H9 (cell line): ENCODE measurements at regions not wholly inside any gene's neighbourhood (a gene's known extent, or its start where the extent isn't known, plus 50 kb on each side); places are given as distances from the start of the nearest gene placed in this dataset.

Source experiments
- DNase-seq: peaks from one replicate; pipeline ENCODE4 v3.0.0-alpha.2; 2017
- H2AFZ ChIP-seq: one replicate; pipeline ENCODE4 v1.6.1; 2013; ENCODE audit warnings: mild to moderate bottlenecking, low read length, control low read depth, moderate library complexity
- H2AK5ac ChIP-seq: 2 replicates; pipeline ENCODE4 v1.6.1; 2013; ENCODE audit warnings: low read length, control low read depth, mixed read lengths; ENCODE audit not compliant: insufficient read length
- H2BK120ac ChIP-seq: one replicate; pipeline ENCODE4 v1.6.1; 2013; ENCODE audit warnings: low read depth, mild to moderate bottlenecking, low read length, control low read depth, inconsistent platforms; ENCODE audit not compliant: poor library complexity, severe bottlenecking
- H2BK12ac ChIP-seq: 2 replicates; pipeline ENCODE4 v1.6.1; 2013; ENCODE audit warnings: low read length, control low read depth, mixed read lengths, low read depth; ENCODE audit not compliant: insufficient read length
- H2BK15ac ChIP-seq: 2 replicates; pipeline ENCODE4 v1.6.1; 2013; ENCODE audit warnings: low read depth, low read length, control low read depth
- H2BK20ac ChIP-seq: one replicate; pipeline ENCODE4 v1.6.1; 2013; ENCODE audit warnings: low read depth, mild to moderate bottlenecking, low read length, control low read depth, inconsistent platforms; ENCODE audit not compliant: poor library complexity, severe bottlenecking
- H2BK5ac ChIP-seq: 2 replicates; pipeline ENCODE4 v1.6.1; 2013; ENCODE audit warnings: low read length, control low read depth, mixed read lengths; ENCODE audit not compliant: insufficient read length
- H3K14ac ChIP-seq: 2 replicates; pipeline ENCODE4 v1.6.1; 2013; ENCODE audit warnings: low read length, control low read depth; ENCODE audit not compliant: insufficient read depth
- H3K18ac ChIP-seq: 2 replicates; pipeline ENCODE4 v1.6.1; 2013; ENCODE audit warnings: low read depth, mild to moderate bottlenecking, mixed read lengths, low read length, control low read depth; ENCODE audit not compliant: insufficient read length
- H3K23ac ChIP-seq: 2 replicates; pipeline ENCODE4 v1.6.1; 2013; ENCODE audit warnings: low read length, control low read depth, mixed read lengths, low read depth; ENCODE audit not compliant: insufficient read length
- H3K23me2 ChIP-seq: 2 replicates; pipeline ENCODE4 v1.6.1; 2013; ENCODE audit warnings: low read depth, mild to moderate bottlenecking, mixed read lengths, low read length, control low read depth; ENCODE audit not compliant: insufficient read length, poor library complexity, severe bottlenecking
- H3K27ac ChIP-seq: 2 replicates; pipeline ENCODE4 v1.5.1; 2013; ENCODE audit warnings: low read length, control low read depth, mixed read lengths, low read depth; ENCODE audit not compliant: insufficient read length
- H3K27me3 ChIP-seq: 2 replicates; pipeline ENCODE4 v1.6.1; 2013; ENCODE audit warnings: low read length, control low read depth, inconsistent platforms; ENCODE audit not compliant: insufficient read depth
- H3K4ac ChIP-seq: 2 replicates; pipeline ENCODE4 v1.6.1; 2013; ENCODE audit warnings: low read depth, mild to moderate bottlenecking, control low read depth, inconsistent platforms, low read length, moderate library complexity
- H3K4me1 ChIP-seq: 2 replicates; pipeline ENCODE4 v1.6.1; 2013; ENCODE audit warnings: low read length, control low read depth, inconsistent platforms; ENCODE audit not compliant: insufficient read depth
- H3K4me2 ChIP-seq: 2 replicates; pipeline ENCODE4 v1.6.1; 2013; ENCODE audit warnings: low read length, control low read depth, mixed read lengths; ENCODE audit not compliant: insufficient read length, insufficient read depth
- H3K56ac ChIP-seq: 2 replicates; pipeline ENCODE4 v1.6.1; 2013; ENCODE audit warnings: low read depth, mild to moderate bottlenecking, mixed read lengths, low read length, control low read depth; ENCODE audit not compliant: insufficient read length
- H3K79me1 ChIP-seq: 2 replicates; pipeline ENCODE4 v1.6.1; 2013; ENCODE audit warnings: low read depth, mild to moderate bottlenecking, moderate library complexity, low read length, control low read depth, inconsistent platforms; ENCODE audit not compliant: insufficient read depth, poor library complexity, severe bottlenecking
- H3K79me2 ChIP-seq: 2 replicates; pipeline ENCODE4 v1.6.1; 2013; ENCODE audit warnings: low read length, control low read depth, inconsistent platforms; ENCODE audit not compliant: insufficient read depth
- H3K9ac ChIP-seq: 2 replicates; pipeline ENCODE4 v1.6.1; 2013; ENCODE audit warnings: low read length, control low read depth, mixed read lengths; ENCODE audit not compliant: insufficient read length; ENCODE audit errors: extremely low read depth
- H3K9me3 ChIP-seq: one replicate; pipeline ENCODE4 v1.6.1; 2013; ENCODE audit warnings: low read depth, low read length, inconsistent platforms; ENCODE audit not compliant: control insufficient read depth
- H3T11ph ChIP-seq: one replicate; pipeline ENCODE4 v1.6.1; 2013; ENCODE audit warnings: mild to moderate bottlenecking, low read length, control low read depth, inconsistent platforms
- H4K20me1 ChIP-seq: one replicate; pipeline ENCODE4 v1.6.1; 2013; ENCODE audit not compliant: control insufficient read depth, insufficient read length, insufficient read depth
- H4K5ac ChIP-seq: 2 replicates; pipeline ENCODE4 v1.6.1; 2013; ENCODE audit warnings: low read depth, mild to moderate bottlenecking, mixed read lengths, low read length, control low read depth; ENCODE audit not compliant: insufficient read length
- H4K8ac ChIP-seq: replicated peaks from 2 replicates; pipeline ENCODE4 v1.6.1; 2013; ENCODE audit warnings: low read length, control low read depth, mixed read lengths, low read depth; ENCODE audit not compliant: insufficient read length
- H4K91ac ChIP-seq: 2 replicates; pipeline ENCODE4 v1.6.1; 2013; ENCODE audit warnings: low read depth, mild to moderate bottlenecking, moderate library complexity, mixed read lengths, low read length, control low read depth; ENCODE audit not compliant: insufficient read length
- H3K27ac Mint-ChIP-seq, 3 experiments: 2 replicates in 2 of 3; 3 replicates in 1 of 3; pipeline ENCODE4 v1.8.0; 2020 to 2021; ENCODE audit warnings: mixed read lengths in 3 of 3, mild to moderate bottlenecking in 1 of 3, moderate library complexity in 1 of 3
- H3K27me3 Mint-ChIP-seq: 2 replicates; pipeline ENCODE4 v1.8.0; 2021; ENCODE audit warnings: low read depth, mild to moderate bottlenecking, moderate library complexity, mixed read lengths
- H3K36me3 Mint-ChIP-seq, 3 experiments: 2 replicates in 2 of 3; 3 replicates in 1 of 3; pipeline ENCODE4 v1.8.0; 2020 to 2021; ENCODE audit warnings: low read depth in 3 of 3, mixed read lengths in 3 of 3; ENCODE audit not compliant: insufficient read depth in 1 of 3
- H3K4me1 Mint-ChIP-seq, 2 experiments: 2 replicates each; pipeline ENCODE4 v1.8.0; 2020; ENCODE audit warnings: mixed read lengths in 2 of 2
- H3K4me3 Mint-ChIP-seq, 2 experiments: 2 replicates in 1 of 2; 3 replicates in 1 of 2; pipeline ENCODE4 v1.8.0; 2020 to 2021; ENCODE audit warnings: mild to moderate bottlenecking in 2 of 2, mixed read lengths in 2 of 2, moderate library complexity in 1 of 2
- H3K9me3 Mint-ChIP-seq, 2 experiments: 2 replicates in 1 of 2; 3 replicates in 1 of 2; pipeline ENCODE4 v1.8.0; 2020; ENCODE audit warnings: mild to moderate bottlenecking in 2 of 2, mixed read lengths in 2 of 2, moderate library complexity in 1 of 2
- WGBS: extraction: QIAGEN DNeasy Blood & Tissue Kit; methylation state at CpG from one replicate; pipeline ENCODE4 v1.1.7; 2013; ENCODE audit warnings: missing lambda C conversion rate, low lambda C conversion rate, mixed read lengths; ENCODE audit not compliant: insufficient read length; ENCODE audit errors: extremely low coverage; 5-methylcytosine and 5-hydroxymethylcytosine counted together
- TF ChIP-seq, protein P1 (sequence below): fragments of 200-600 bp; sonication (generic); conservative IDR thresholded peaks from 3 replicates; pipeline ENCODE4 v1.8.0; 2021; ENCODE audit warnings: antibody characterized with exemption, mild to moderate bottlenecking

DNA sequence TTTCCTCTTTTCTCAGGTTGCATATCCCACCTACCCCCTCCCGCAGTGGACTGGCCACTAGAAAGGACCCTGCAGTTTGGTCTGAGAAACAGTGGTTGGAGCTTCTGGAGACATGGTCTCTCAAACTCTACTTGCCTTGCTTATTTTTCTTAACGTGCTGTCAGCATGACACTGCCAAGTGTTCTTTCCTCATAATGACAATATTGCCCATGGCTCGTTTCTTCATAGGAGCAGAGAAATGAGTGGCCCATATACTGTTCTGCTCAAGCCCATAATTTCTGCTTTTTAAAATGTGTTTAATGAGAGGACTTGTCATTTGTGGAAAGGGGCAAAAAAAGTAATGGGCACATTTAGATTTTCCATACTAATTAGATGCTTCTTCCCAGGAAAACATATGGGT is 828.7 kb downstream of the BCL11A start:
- Histone ChIP-seq H4K5ac (no peak overlapping the region), H2BK12ac (no peak overlapping the region), H4K20me1 (no peaks in the 10 kb centered on the region), H3K23me2 (no peaks in the 10 kb centered on the region), H2BK20ac (no peak overlapping the region), H2AFZ (no peak overlapping the region), H3K27me3 (no peaks in the 10 kb centered on the region), H4K8ac (no peak overlapping the region), H3K56ac (no peak overlapping the region), H2BK15ac (no peak overlapping the region), H3K23ac (no peak overlapping the region), H3K4ac (no peak overlapping the region), H2BK120ac (no peak overlapping the region), H2AK5ac (no peak overlapping the region), H2BK5ac (no peak overlapping the region), H3K79me2 (no peaks in the 10 kb centered on the region), H3K79me1 (no peaks in the 10 kb centered on the region), H3K4me1 (no peaks in the 10 kb centered on the region; the same call in 1 of the 2 replicates), H3T11ph (no peak overlapping the region), H3K4me2 (no peak overlapping the region), H3K18ac (no peak overlapping the region), H3K9me3 (no peaks in the 10 kb centered on the region), H3K14ac (no peak overlapping the region), H3K27ac (no peak overlapping the region), H4K91ac (no peak overlapping the region), H3K9ac (no peak overlapping the region)
- H3K4me1 Mint-ChIP-seq: peaks cover 5% of the 10 kb centered on the region in 2 experiments; a peak in 2 of 4 replicates
- WGBS: no CpG with 5 or more reads among the region's 3 CpGs
- no peaks in the 10 kb centered on the region for H3K9me3 Mint-ChIP-seq
- no peak overlapping the region for H3K27ac Mint-ChIP-seq
- H3K27me3 Mint-ChIP-seq: 0 out of 2 replicates have a peak, but pooled peaks cover 2% of the 10 kb centered on the region
- DNase-seq: no peak
- H3K36me3 Mint-ChIP-seq: no peaks in the 10 kb centered on the region
- no peak overlapping the region for H3K4me3 Mint-ChIP-seq
- TF ChIP-seq, protein P1, sequence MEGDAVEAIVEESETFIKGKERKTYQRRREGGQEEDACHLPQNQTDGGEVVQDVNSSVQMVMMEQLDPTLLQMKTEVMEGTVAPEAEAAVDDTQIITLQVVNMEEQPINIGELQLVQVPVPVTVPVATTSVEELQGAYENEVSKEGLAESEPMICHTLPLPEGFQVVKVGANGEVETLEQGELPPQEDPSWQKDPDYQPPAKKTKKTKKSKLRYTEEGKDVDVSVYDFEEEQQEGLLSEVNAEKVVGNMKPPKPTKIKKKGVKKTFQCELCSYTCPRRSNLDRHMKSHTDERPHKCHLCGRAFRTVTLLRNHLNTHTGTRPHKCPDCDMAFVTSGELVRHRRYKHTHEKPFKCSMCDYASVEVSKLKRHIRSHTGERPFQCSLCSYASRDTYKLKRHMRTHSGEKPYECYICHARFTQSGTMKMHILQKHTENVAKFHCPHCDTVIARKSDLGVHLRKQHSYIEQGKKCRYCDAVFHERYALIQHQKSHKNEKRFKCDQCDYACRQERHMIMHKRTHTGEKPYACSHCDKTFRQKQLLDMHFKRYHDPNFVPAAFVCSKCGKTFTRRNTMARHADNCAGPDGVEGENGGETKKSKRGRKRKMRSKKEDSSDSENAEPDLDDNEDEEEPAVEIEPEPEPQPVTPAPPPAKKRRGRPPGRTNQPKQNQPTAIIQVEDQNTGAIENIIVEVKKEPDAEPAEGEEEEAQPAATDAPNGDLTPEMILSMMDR: no peak
